H9 (cell line): ENCODE measurements at regions not wholly inside any gene's neighbourhood (a gene's known extent, or its start where the extent isn't known, plus 50 kb on each side); places are given as distances from the start of the nearest gene placed in this dataset.

Source experiments
- DNase-seq: peaks from one replicate; pipeline ENCODE4 v3.0.0-alpha.2; 2017
- H2AFZ ChIP-seq: one replicate; pipeline ENCODE4 v1.6.1; 2013; ENCODE audit warnings: mild to moderate bottlenecking, low read length, control low read depth, moderate library complexity
- H2AK5ac ChIP-seq: 2 replicates; pipeline ENCODE4 v1.6.1; 2013; ENCODE audit warnings: low read length, control low read depth, mixed read lengths; ENCODE audit not compliant: insufficient read length
- H2BK120ac ChIP-seq: one replicate; pipeline ENCODE4 v1.6.1; 2013; ENCODE audit warnings: low read depth, mild to moderate bottlenecking, low read length, control low read depth, inconsistent platforms; ENCODE audit not compliant: poor library complexity, severe bottlenecking
- H2BK12ac ChIP-seq: 2 replicates; pipeline ENCODE4 v1.6.1; 2013; ENCODE audit warnings: low read length, control low read depth, mixed read lengths, low read depth; ENCODE audit not compliant: insufficient read length
- H2BK15ac ChIP-seq: 2 replicates; pipeline ENCODE4 v1.6.1; 2013; ENCODE audit warnings: low read depth, low read length, control low read depth
- H2BK20ac ChIP-seq: one replicate; pipeline ENCODE4 v1.6.1; 2013; ENCODE audit warnings: low read depth, mild to moderate bottlenecking, low read length, control low read depth, inconsistent platforms; ENCODE audit not compliant: poor library complexity, severe bottlenecking
- H2BK5ac ChIP-seq: 2 replicates; pipeline ENCODE4 v1.6.1; 2013; ENCODE audit warnings: low read length, control low read depth, mixed read lengths; ENCODE audit not compliant: insufficient read length
- H3K14ac ChIP-seq: 2 replicates; pipeline ENCODE4 v1.6.1; 2013; ENCODE audit warnings: low read length, control low read depth; ENCODE audit not compliant: insufficient read depth
- H3K18ac ChIP-seq: 2 replicates; pipeline ENCODE4 v1.6.1; 2013; ENCODE audit warnings: low read depth, mild to moderate bottlenecking, mixed read lengths, low read length, control low read depth; ENCODE audit not compliant: insufficient read length
- H3K23ac ChIP-seq: 2 replicates; pipeline ENCODE4 v1.6.1; 2013; ENCODE audit warnings: low read length, control low read depth, mixed read lengths, low read depth; ENCODE audit not compliant: insufficient read length
- H3K23me2 ChIP-seq: 2 replicates; pipeline ENCODE4 v1.6.1; 2013; ENCODE audit warnings: low read depth, mild to moderate bottlenecking, mixed read lengths, low read length, control low read depth; ENCODE audit not compliant: insufficient read length, poor library complexity, severe bottlenecking
- H3K27ac ChIP-seq: 2 replicates; pipeline ENCODE4 v1.5.1; 2013; ENCODE audit warnings: low read length, control low read depth, mixed read lengths, low read depth; ENCODE audit not compliant: insufficient read length
- H3K27me3 ChIP-seq: 2 replicates; pipeline ENCODE4 v1.6.1; 2013; ENCODE audit warnings: low read length, control low read depth, inconsistent platforms; ENCODE audit not compliant: insufficient read depth
- H3K4ac ChIP-seq: 2 replicates; pipeline ENCODE4 v1.6.1; 2013; ENCODE audit warnings: low read depth, mild to moderate bottlenecking, control low read depth, inconsistent platforms, low read length, moderate library complexity
- H3K4me1 ChIP-seq: 2 replicates; pipeline ENCODE4 v1.6.1; 2013; ENCODE audit warnings: low read length, control low read depth, inconsistent platforms; ENCODE audit not compliant: insufficient read depth
- H3K4me2 ChIP-seq: 2 replicates; pipeline ENCODE4 v1.6.1; 2013; ENCODE audit warnings: low read length, control low read depth, mixed read lengths; ENCODE audit not compliant: insufficient read length, insufficient read depth
- H3K56ac ChIP-seq: 2 replicates; pipeline ENCODE4 v1.6.1; 2013; ENCODE audit warnings: low read depth, mild to moderate bottlenecking, mixed read lengths, low read length, control low read depth; ENCODE audit not compliant: insufficient read length
- H3K79me1 ChIP-seq: 2 replicates; pipeline ENCODE4 v1.6.1; 2013; ENCODE audit warnings: low read depth, mild to moderate bottlenecking, moderate library complexity, low read length, control low read depth, inconsistent platforms; ENCODE audit not compliant: insufficient read depth, poor library complexity, severe bottlenecking
- H3K79me2 ChIP-seq: 2 replicates; pipeline ENCODE4 v1.6.1; 2013; ENCODE audit warnings: low read length, control low read depth, inconsistent platforms; ENCODE audit not compliant: insufficient read depth
- H3K9ac ChIP-seq: 2 replicates; pipeline ENCODE4 v1.6.1; 2013; ENCODE audit warnings: low read length, control low read depth, mixed read lengths; ENCODE audit not compliant: insufficient read length; ENCODE audit errors: extremely low read depth
- H3K9me3 ChIP-seq: one replicate; pipeline ENCODE4 v1.6.1; 2013; ENCODE audit warnings: low read depth, low read length, inconsistent platforms; ENCODE audit not compliant: control insufficient read depth
- H3T11ph ChIP-seq: one replicate; pipeline ENCODE4 v1.6.1; 2013; ENCODE audit warnings: mild to moderate bottlenecking, low read length, control low read depth, inconsistent platforms
- H4K20me1 ChIP-seq: one replicate; pipeline ENCODE4 v1.6.1; 2013; ENCODE audit not compliant: control insufficient read depth, insufficient read length, insufficient read depth
- H4K5ac ChIP-seq: 2 replicates; pipeline ENCODE4 v1.6.1; 2013; ENCODE audit warnings: low read depth, mild to moderate bottlenecking, mixed read lengths, low read length, control low read depth; ENCODE audit not compliant: insufficient read length
- H4K8ac ChIP-seq: replicated peaks from 2 replicates; pipeline ENCODE4 v1.6.1; 2013; ENCODE audit warnings: low read length, control low read depth, mixed read lengths, low read depth; ENCODE audit not compliant: insufficient read length
- H4K91ac ChIP-seq: 2 replicates; pipeline ENCODE4 v1.6.1; 2013; ENCODE audit warnings: low read depth, mild to moderate bottlenecking, moderate library complexity, mixed read lengths, low read length, control low read depth; ENCODE audit not compliant: insufficient read length
- H3K27ac Mint-ChIP-seq, 3 experiments: 2 replicates in 2 of 3; 3 replicates in 1 of 3; pipeline ENCODE4 v1.8.0; 2020 to 2021; ENCODE audit warnings: mixed read lengths in 3 of 3, mild to moderate bottlenecking in 1 of 3, moderate library complexity in 1 of 3
- H3K27me3 Mint-ChIP-seq: 2 replicates; pipeline ENCODE4 v1.8.0; 2021; ENCODE audit warnings: low read depth, mild to moderate bottlenecking, moderate library complexity, mixed read lengths
- H3K36me3 Mint-ChIP-seq, 3 experiments: 2 replicates in 2 of 3; 3 replicates in 1 of 3; pipeline ENCODE4 v1.8.0; 2020 to 2021; ENCODE audit warnings: low read depth in 3 of 3, mixed read lengths in 3 of 3; ENCODE audit not compliant: insufficient read depth in 1 of 3
- H3K4me1 Mint-ChIP-seq, 2 experiments: 2 replicates each; pipeline ENCODE4 v1.8.0; 2020; ENCODE audit warnings: mixed read lengths in 2 of 2
- H3K4me3 Mint-ChIP-seq, 2 experiments: 2 replicates in 1 of 2; 3 replicates in 1 of 2; pipeline ENCODE4 v1.8.0; 2020 to 2021; ENCODE audit warnings: mild to moderate bottlenecking in 2 of 2, mixed read lengths in 2 of 2, moderate library complexity in 1 of 2
- H3K9me3 Mint-ChIP-seq, 2 experiments: 2 replicates in 1 of 2; 3 replicates in 1 of 2; pipeline ENCODE4 v1.8.0; 2020; ENCODE audit warnings: mild to moderate bottlenecking in 2 of 2, mixed read lengths in 2 of 2, moderate library complexity in 1 of 2
- CTCF ChIP-seq: fragments of 200-600 bp; sonication (generic); conservative IDR thresholded peaks from 3 replicates; pipeline ENCODE4 v1.8.0; 2021; ENCODE audit warnings: antibody characterized with exemption, mild to moderate bottlenecking
- WGBS: extraction: QIAGEN DNeasy Blood & Tissue Kit; methylation state at CpG from one replicate; pipeline ENCODE4 v1.1.7; 2013; ENCODE audit warnings: missing lambda C conversion rate, low lambda C conversion rate, mixed read lengths; ENCODE audit not compliant: insufficient read length; ENCODE audit errors: extremely low coverage; 5-methylcytosine and 5-hydroxymethylcytosine counted together

GRCh38 chr9:2262386-2263071 is 247.4 kb downstream of the SMARCA2 start:
- no peak overlapping the region for H3K18ac ChIP-seq
- DNase-seq = no peak
- no peaks in the 10 kb centered on the region for H4K20me1 ChIP-seq
- H3K4ac ChIP-seq = no peak overlapping the region
- no peak overlapping the region for H2BK120ac ChIP-seq
- H3K56ac ChIP-seq = no peak overlapping the region
- no peak overlapping the region for H4K91ac ChIP-seq
- H3K4me1 ChIP-seq = no peaks in the 10 kb centered on the region
- H3K23me2 ChIP-seq = no peaks in the 10 kb centered on the region
- H3K27ac ChIP-seq = no peak overlapping the region
- no peak overlapping the region for H3K23ac ChIP-seq
- no peak overlapping the region for H3T11ph ChIP-seq
- H3K4me3 Mint-ChIP-seq = no peak overlapping the region
- no peak overlapping the region for H2BK12ac ChIP-seq
- no peak overlapping the region for H3K14ac ChIP-seq
- H2BK15ac ChIP-seq = no peak overlapping the region
- H2BK20ac ChIP-seq = no peak overlapping the region
- peaks cover 2 to 20% of the 10 kb centered on the region in 2 experiments; a peak in 3 of 4 replicates for H3K4me1 Mint-ChIP-seq
- no peak overlapping the region for H2AFZ ChIP-seq
- H3K79me2 ChIP-seq = no peaks in the 10 kb centered on the region
- peaks cover 5 to 16% (median 8%) of the 10 kb centered on the region in 3 experiments for H3K36me3 Mint-ChIP-seq
- no peaks in the 10 kb centered on the region for H3K79me1 ChIP-seq
- H3K27ac Mint-ChIP-seq = no peak overlapping the region
- H2BK5ac ChIP-seq = no peak overlapping the region
- H2AK5ac ChIP-seq = no peak overlapping the region
- H3K4me2 ChIP-seq = no peak overlapping the region
- H3K9me3 Mint-ChIP-seq = peaks cover 11 to 15% of the 10 kb centered on the region in 2 experiments; a peak in 4 of 5 replicates
- no peak overlapping the region for H3K9ac ChIP-seq
- no peaks in the 10 kb centered on the region for H3K27me3 Mint-ChIP-seq
- TF ChIP-seq CTCF = no peak
- no peak overlapping the region for H4K5ac ChIP-seq
- no peak overlapping the region for H4K8ac ChIP-seq
- no peaks in the 10 kb centered on the region for H3K27me3 ChIP-seq
- no peaks in the 10 kb centered on the region for H3K9me3 ChIP-seq
- no CpG with 5 or more reads among the region's 4 CpGs for WGBS
